ENCODE measurements at regions not wholly inside any gene's neighbourhood (a gene's known extent, or its start where the extent isn't known, plus 50 kb on each side); places are given as distances from the start of the nearest gene placed in this dataset.

GRCh38 chr3:25097023-25097422, 331.0 kb upstream of the RARB start:
- TF ChIP-seq, protein P1, sequence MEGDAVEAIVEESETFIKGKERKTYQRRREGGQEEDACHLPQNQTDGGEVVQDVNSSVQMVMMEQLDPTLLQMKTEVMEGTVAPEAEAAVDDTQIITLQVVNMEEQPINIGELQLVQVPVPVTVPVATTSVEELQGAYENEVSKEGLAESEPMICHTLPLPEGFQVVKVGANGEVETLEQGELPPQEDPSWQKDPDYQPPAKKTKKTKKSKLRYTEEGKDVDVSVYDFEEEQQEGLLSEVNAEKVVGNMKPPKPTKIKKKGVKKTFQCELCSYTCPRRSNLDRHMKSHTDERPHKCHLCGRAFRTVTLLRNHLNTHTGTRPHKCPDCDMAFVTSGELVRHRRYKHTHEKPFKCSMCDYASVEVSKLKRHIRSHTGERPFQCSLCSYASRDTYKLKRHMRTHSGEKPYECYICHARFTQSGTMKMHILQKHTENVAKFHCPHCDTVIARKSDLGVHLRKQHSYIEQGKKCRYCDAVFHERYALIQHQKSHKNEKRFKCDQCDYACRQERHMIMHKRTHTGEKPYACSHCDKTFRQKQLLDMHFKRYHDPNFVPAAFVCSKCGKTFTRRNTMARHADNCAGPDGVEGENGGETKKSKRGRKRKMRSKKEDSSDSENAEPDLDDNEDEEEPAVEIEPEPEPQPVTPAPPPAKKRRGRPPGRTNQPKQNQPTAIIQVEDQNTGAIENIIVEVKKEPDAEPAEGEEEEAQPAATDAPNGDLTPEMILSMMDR (IDR thresholded peaks at IDR 0.05): no peak
- no peak for TF ChIP-seq POLR2A (IDR thresholded peaks at IDR 0.05)

Data from right lobe of liver (tissue), 4 donors.